ENCODE measurements at regions not wholly inside any gene's neighbourhood (a gene's known extent, or its start where the extent isn't known, plus 50 kb on each side); places are given as distances from the start of the nearest gene placed in this dataset.

DNA sequence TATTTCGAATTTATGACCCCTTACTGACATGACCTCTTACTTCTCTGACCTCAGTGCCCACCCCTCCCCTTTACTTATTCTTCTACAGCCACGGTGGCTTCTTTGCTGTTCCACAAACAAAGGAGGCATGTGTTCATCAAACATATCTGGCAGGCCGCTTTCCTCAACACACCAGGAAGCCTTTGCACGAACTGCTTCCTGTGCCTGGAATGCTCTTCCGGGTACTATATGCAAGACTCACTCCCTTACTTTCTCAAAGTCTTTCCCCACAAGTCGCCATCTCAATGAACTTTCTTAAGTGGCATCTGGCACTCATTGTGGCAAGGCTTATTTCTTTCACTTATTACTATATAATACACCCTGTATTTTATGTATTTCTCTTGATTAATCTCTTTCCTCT is 351.5 kb upstream of the DDX53 start:
- TF ChIP-seq SMAD2 (IDR thresholded peaks at IDR 0.05; ENCODE audit: low read depth, low read length), result no peak
- TF ChIP-seq ZNF253 (CRISPR knock-in tag; conservative IDR thresholded peaks at IDR 0.05), result no peak
- TF ChIP-seq DMBX1 (CRISPR knock-in tag; IDR thresholded peaks at IDR 0.05; ENCODE audit: borderline replicate concordance), result no peak
- TF ChIP-seq, protein P1, sequence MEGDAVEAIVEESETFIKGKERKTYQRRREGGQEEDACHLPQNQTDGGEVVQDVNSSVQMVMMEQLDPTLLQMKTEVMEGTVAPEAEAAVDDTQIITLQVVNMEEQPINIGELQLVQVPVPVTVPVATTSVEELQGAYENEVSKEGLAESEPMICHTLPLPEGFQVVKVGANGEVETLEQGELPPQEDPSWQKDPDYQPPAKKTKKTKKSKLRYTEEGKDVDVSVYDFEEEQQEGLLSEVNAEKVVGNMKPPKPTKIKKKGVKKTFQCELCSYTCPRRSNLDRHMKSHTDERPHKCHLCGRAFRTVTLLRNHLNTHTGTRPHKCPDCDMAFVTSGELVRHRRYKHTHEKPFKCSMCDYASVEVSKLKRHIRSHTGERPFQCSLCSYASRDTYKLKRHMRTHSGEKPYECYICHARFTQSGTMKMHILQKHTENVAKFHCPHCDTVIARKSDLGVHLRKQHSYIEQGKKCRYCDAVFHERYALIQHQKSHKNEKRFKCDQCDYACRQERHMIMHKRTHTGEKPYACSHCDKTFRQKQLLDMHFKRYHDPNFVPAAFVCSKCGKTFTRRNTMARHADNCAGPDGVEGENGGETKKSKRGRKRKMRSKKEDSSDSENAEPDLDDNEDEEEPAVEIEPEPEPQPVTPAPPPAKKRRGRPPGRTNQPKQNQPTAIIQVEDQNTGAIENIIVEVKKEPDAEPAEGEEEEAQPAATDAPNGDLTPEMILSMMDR (IDR thresholded peaks at IDR 0.05 in 2 of 3, conservative IDR thresholded peaks at IDR 0.05 in 1 of 3; ENCODE audit: insufficient read depth in 2 of 3, low read depth in 1 of 3, low read length in 3 of 3), result no peak
- no peak for TF ChIP-seq U2AF1 (optimal IDR thresholded peaks at IDR 0.05; ENCODE audit: low read depth, low read length)
- no peak for TF ChIP-seq ZNF232 (CRISPR knock-in tag; IDR thresholded peaks at IDR 0.05)
- TF ChIP-seq FOXP4 (CRISPR knock-in tag; IDR thresholded peaks at IDR 0.05; ENCODE audit: borderline replicate concordance), result no peak
- no peak for TF ChIP-seq PRDM10 (IDR thresholded peaks at IDR 0.05; ENCODE audit: partially characterized antibody)
